CD4-positive, alpha-beta memory T cell (primary cell): ENCODE measurements at regions not wholly inside any gene's neighbourhood (a gene's known extent, or its start where the extent isn't known, plus 50 kb on each side); places are given as distances from the start of the nearest gene placed in this dataset.
A peak's percentile ranks its signal among the peaks of the same experiment; 100 is the strongest.
"Not testable (repeated sequence)": the region's sequence is repeated elsewhere in the genome, so short reads cannot be mapped to it uniquely, and the experiment has no call there.

Source experiments
- CTCF ChIA-PET: fragments of 350-600 bp; sonication (Branson Sonifier 250); formaldehyde crosslinking; loops from one replicate; lab custom pipeline; 2021; ENCODE audit warnings: inconsistent platforms; ENCODE audit not compliant: partially characterized antibody; lab: Charles Lee
- POLR2A ChIA-PET: fragments of 350-600 bp; sonication (Branson Sonifier 250); formaldehyde crosslinking; loops from one replicate; lab custom pipeline; 2021; ENCODE audit not compliant: partially characterized antibody; lab: Charles Lee
- DNase-seq, 5 donors: peaks; one replicate each; pipeline versions ENCODE4 v3.0.0 to v3.0.0-alpha.2; 2020 to 2022; ENCODE audit warnings: mixed read lengths in 1 of 5
- H3K27ac ChIP-seq: one replicate; pipeline ENCODE4 v1.7.0; 2013; ENCODE audit warnings: low read depth, low read length
- H3K27me3 ChIP-seq: 2 replicates; pipeline ENCODE4 v1.7.0; 2013; ENCODE audit warnings: mild to moderate bottlenecking, low read length, moderate library complexity; ENCODE audit not compliant: insufficient read depth
- H3K36me3 ChIP-seq: 2 replicates; pipeline ENCODE4 v1.7.0; 2013; ENCODE audit warnings: mild to moderate bottlenecking, low read length, moderate library complexity; ENCODE audit not compliant: insufficient read depth
- H3K4me1 ChIP-seq: 2 replicates; pipeline ENCODE4 v1.7.0; 2013; ENCODE audit warnings: mild to moderate bottlenecking, low read length, moderate library complexity; ENCODE audit not compliant: insufficient read depth
- H3K4me3 ChIP-seq, 2 donors: one replicate each; pipeline ENCODE4 v1.7.0; 2013; ENCODE audit warnings: low read length in 2 of 2, mild to moderate bottlenecking in 1 of 2
- H3K9me3 ChIP-seq, 2 donors: one replicate each; pipeline ENCODE4 v1.7.0; 2013; ENCODE audit warnings: low read length in 2 of 2, control low read depth in 1 of 2; ENCODE audit not compliant: control insufficient read depth in 1 of 2
- H3K27ac Mint-ChIP-seq, 7 donors: one replicate each; pipeline ENCODE4 v1.8.0; 2020 to 2021; ENCODE audit warnings: mixed read lengths in 7 of 7, mild to moderate bottlenecking in 6 of 7, inconsistent platforms in 3 of 7, moderate library complexity in 3 of 7
- H3K27me3 Mint-ChIP-seq, 2 donors: one replicate each; pipeline ENCODE4 v1.8.0; 2020 to 2021; ENCODE audit warnings: mixed read lengths in 2 of 2
- H3K36me3 Mint-ChIP-seq, 2 donors: one replicate each; pipeline ENCODE4 v1.8.0; 2020 to 2021; ENCODE audit warnings: mixed read lengths in 2 of 2, inconsistent platforms in 1 of 2, mild to moderate bottlenecking in 1 of 2
- H3K4me1 Mint-ChIP-seq, 4 donors: one replicate each; pipeline ENCODE4 v1.8.0; 2020 to 2021; ENCODE audit warnings: mixed read lengths in 4 of 4, mild to moderate bottlenecking in 1 of 4
- H3K4me3 Mint-ChIP-seq, 8 donors: one replicate each; pipeline ENCODE4 v1.8.0; 2020 to 2021; ENCODE audit warnings: mixed read lengths in 8 of 8, mild to moderate bottlenecking in 7 of 8, moderate library complexity in 6 of 8, inconsistent platforms in 3 of 8
- H3K9me3 Mint-ChIP-seq, 8 donors: one replicate each; pipeline ENCODE4 v1.8.0; 2020 to 2021; ENCODE audit warnings: mixed read lengths in 8 of 8, mild to moderate bottlenecking in 5 of 8, inconsistent platforms in 3 of 8, moderate library complexity in 1 of 8
- intact Hi-C: fragments of 100-400 bp; cut with micrococcal nuclease; formaldehyde crosslinking; loops from one replicate; pipeline ENCODE4 v1.15.1; 2023

DNA sequence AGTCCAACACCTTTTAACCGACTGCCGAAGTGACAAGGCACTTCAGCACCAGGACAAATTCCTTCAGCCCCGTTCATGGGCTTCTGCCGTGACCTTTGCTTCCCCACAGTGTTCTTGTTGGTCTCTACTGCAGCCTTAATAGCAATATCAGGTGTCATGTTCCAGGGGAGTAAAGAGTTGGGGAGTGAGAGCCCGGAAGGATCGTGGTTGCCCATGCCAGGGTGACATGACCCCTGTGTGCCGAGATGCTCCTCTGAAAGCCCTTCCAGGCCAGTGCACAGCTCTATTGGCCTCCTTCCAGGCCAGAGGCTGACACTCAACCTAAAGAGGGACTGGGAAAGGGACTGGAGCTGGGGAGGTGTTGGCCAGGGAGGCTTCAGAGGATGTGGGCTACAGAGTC, 279.2 kb downstream of the CYRIA start:
- POLR2A ChIA-PET: no interaction called here
- no peaks in the 10 kb centered on the region for H3K27me3 ChIP-seq
- CTCF ChIA-PET: no interaction called here
- H3K4me3 Mint-ChIP-seq: no peak overlapping the region
- no peaks in the 10 kb centered on the region for H3K4me1 ChIP-seq
- peaks cover 0 to 2% of the 10 kb centered on the region in 2 donors for H3K27me3 Mint-ChIP-seq
- intact Hi-C loops: no loop called here
- no peak for DNase-seq
- H3K9me3 Mint-ChIP-seq: peaks cover 0 to 4% (median 0%) of the 10 kb centered on the region in 8 donors
- no peak overlapping the region for H3K27ac Mint-ChIP-seq
- no peaks in the 10 kb centered on the region for H3K4me1 Mint-ChIP-seq
- no peak overlapping the region for H3K27ac ChIP-seq
- no peaks in the 10 kb centered on the region for H3K36me3 ChIP-seq
- no peak overlapping the region for H3K4me3 ChIP-seq
- no peaks in the 10 kb centered on the region for H3K9me3 ChIP-seq
- H3K36me3 Mint-ChIP-seq: no peaks in the 10 kb centered on the region

DNA sequence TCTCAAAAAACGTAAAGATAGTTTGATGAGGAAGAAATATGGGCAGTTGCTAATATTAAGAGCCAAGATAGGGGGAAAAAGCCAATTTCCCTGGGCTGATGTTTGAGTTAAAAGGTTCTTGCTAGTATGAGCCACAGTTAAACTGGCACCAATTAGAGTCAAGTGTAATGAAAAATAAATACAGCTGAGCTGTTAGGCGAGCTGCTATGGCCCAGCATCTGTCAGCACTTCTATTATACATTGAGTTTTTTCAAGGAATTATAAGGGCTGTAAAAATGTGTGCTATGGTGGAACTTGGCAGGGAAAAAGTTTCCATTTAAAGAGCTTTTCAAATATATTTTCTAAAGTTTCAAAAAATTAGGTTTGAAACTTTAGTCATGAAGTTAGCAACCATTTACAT, 279.6 kb downstream of the CYRIA start:
- ChIA-PET CTCF (no interaction called here), POLR2A (no interaction called here)
- no peak overlapping the region for H3K27ac ChIP-seq
- H3K9me3 ChIP-seq: no peaks in the 10 kb centered on the region
- Mint-ChIP-seq H3K9me3 (peaks cover 0 to 4% (median 0%) of the 10 kb centered on the region in 8 donors), H3K27ac (no peak overlapping the region), H3K36me3 (no peaks in the 10 kb centered on the region), H3K27me3 (peaks cover 0 to 2% of the 10 kb centered on the region in 2 donors), H3K4me3 (no peak overlapping the region), H3K4me1 (no peaks in the 10 kb centered on the region)
- H3K4me3 ChIP-seq: no peak overlapping the region
- no peaks in the 10 kb centered on the region for H3K4me1 ChIP-seq
- H3K36me3 ChIP-seq: no peaks in the 10 kb centered on the region
- no peak for DNase-seq
- H3K27me3 ChIP-seq: no peaks in the 10 kb centered on the region
- intact Hi-C loops: no loop called here

DNA sequence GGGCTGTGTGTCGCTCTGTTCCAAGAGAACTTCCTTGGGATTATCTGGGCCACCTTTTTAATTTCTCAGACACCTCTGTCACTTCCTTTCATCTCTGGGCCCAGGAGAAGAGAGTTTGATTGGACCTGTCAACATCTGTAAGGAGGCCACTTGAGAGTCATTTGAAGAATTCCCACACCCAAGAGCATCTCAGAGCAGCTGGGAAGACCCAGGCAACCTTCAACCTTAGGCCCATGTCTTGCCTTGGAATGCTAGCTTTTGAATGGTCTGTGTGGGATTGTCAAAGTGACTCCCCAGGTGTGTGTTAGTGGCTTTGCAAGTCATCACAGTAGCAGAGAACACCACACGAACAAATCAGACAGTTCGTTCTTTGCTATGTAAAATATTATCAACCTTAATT, 280.3 kb downstream of the CYRIA start:
- Histone ChIP-seq H3K9me3 (no peaks in the 10 kb centered on the region), H3K27ac (no peak overlapping the region), H3K4me1 (no peaks in the 10 kb centered on the region), H3K36me3 (no peaks in the 10 kb centered on the region), H3K4me3 (no peak overlapping the region), H3K27me3 (no peaks in the 10 kb centered on the region)
- peaks cover 0 to 4% (median 0%) of the 10 kb centered on the region in 8 donors for H3K9me3 Mint-ChIP-seq
- H3K4me1 Mint-ChIP-seq: no peaks in the 10 kb centered on the region
- H3K27ac Mint-ChIP-seq: no peak overlapping the region
- intact Hi-C loops: no loop called here
- POLR2A ChIA-PET: no interaction called here
- H3K4me3 Mint-ChIP-seq: no peak overlapping the region
- no peaks in the 10 kb centered on the region for H3K36me3 Mint-ChIP-seq
- no peak for DNase-seq
- CTCF ChIA-PET: no interaction called here
- H3K27me3 Mint-ChIP-seq: peaks cover 0 to 2% of the 10 kb centered on the region in 2 donors

DNA sequence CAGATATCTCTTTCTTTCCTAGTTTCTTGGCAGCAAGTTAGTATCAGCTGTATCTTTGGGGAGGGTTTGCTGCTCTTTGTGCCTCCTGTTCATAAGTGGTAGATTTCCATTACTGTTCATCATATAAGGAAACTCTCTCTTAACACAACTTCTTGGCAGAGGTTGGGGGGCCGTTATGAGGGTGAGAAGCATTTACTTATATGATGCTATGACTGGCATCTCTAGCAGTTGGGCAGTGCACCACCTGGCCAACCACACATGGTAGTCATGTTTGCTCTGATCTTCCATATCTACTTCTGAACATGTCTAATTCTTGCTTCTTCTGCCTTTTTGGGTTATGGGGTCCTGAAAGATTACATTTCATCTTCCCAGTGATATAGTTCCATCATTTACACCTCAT, 282.2 kb downstream of the CYRIA start:
- ChIA-PET CTCF (no interaction called here), POLR2A (no interaction called here)
- Histone ChIP-seq H3K9me3 (no peaks in the 10 kb centered on the region), H3K27me3 (no peaks in the 10 kb centered on the region), H3K4me3 (no peak overlapping the region), H3K27ac (no peak overlapping the region), H3K4me1 (no peaks in the 10 kb centered on the region), H3K36me3 (no peaks in the 10 kb centered on the region)
- Mint-ChIP-seq H3K36me3 (no peaks in the 10 kb centered on the region), H3K27ac (no peak overlapping the region), H3K9me3 (peaks cover 0 to 4% (median 0%) of the 10 kb centered on the region in 8 donors), H3K27me3 (peaks cover 0 to 2% of the 10 kb centered on the region in 2 donors), H3K4me1 (no peaks in the 10 kb centered on the region), H3K4me3 (no peak overlapping the region)
- DNase-seq: no peak
- intact Hi-C loops: no loop called here

DNA sequence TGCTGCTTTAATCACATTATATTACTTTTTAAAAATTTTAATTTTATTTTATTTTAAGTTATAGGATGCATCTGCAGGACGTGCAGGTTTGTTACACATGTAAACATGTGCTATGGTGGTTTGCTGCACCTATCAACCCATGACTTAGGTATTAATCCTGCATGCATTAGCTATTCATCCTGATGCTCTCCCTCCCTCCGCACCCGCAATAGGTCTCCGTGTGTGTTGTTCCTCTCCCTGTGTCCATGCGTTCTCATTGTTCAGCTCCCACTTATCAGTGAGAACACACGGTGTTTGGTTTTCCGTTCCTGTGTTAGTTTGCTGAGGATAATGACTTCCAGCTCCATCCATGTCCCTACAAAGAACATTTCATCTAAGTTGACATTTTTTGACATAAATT, 283.2 kb downstream of the CYRIA start:
- H3K27ac Mint-ChIP-seq: no peak overlapping the region
- H3K36me3 Mint-ChIP-seq: no peaks in the 10 kb centered on the region
- H3K36me3 ChIP-seq: no peaks in the 10 kb centered on the region
- H3K4me3 Mint-ChIP-seq: no peak overlapping the region
- no peaks in the 10 kb centered on the region for H3K9me3 ChIP-seq
- CTCF ChIA-PET: no interaction called here
- DNase-seq: no peak
- no peaks in the 10 kb centered on the region for H3K4me1 ChIP-seq
- no peak overlapping the region for H3K4me3 ChIP-seq
- no peak overlapping the region for H3K27ac ChIP-seq
- H3K9me3 Mint-ChIP-seq: peaks cover 0 to 4% (median 0%) of the 10 kb centered on the region in 8 donors
- H3K27me3 ChIP-seq: no peaks in the 10 kb centered on the region
- intact Hi-C loops: no loop called here
- POLR2A ChIA-PET: no interaction called here
- H3K27me3 Mint-ChIP-seq: peaks cover 0 to 2% of the 10 kb centered on the region in 2 donors
- H3K4me1 Mint-ChIP-seq: no peaks in the 10 kb centered on the region

DNA sequence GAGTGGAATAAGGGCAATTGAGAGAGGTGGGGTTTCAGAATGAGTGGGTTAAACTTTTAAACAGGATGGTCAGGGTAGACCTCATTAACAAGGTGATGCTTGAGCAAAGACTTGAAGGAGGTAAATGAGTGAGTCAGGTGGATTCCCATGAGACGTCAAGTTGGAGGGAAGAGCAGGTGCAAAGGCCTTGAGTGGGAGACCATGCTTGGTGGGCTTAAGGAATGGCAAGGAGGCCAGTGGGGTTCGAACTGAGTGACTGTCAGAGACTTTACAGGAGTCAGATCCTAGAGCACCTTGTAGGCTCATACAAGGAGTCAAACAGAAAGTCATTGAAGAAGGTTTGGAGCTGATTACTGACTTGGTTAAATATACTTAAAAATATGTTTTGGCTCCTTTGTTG, 284.1 kb downstream of the CYRIA start:
- Histone ChIP-seq H3K27ac (no peak overlapping the region), H3K9me3 (no peaks in the 10 kb centered on the region), H3K4me3 (no peak overlapping the region), H3K27me3 (no peaks in the 10 kb centered on the region), H3K4me1 (no peaks in the 10 kb centered on the region), H3K36me3 (no peaks in the 10 kb centered on the region)
- H3K27me3 Mint-ChIP-seq: no peaks in the 10 kb centered on the region
- H3K36me3 Mint-ChIP-seq: no peaks in the 10 kb centered on the region
- peaks cover 0 to 4% (median 0%) of the 10 kb centered on the region in 8 donors for H3K9me3 Mint-ChIP-seq
- H3K4me1 Mint-ChIP-seq: no peaks in the 10 kb centered on the region
- CTCF ChIA-PET: no interaction called here
- H3K4me3 Mint-ChIP-seq: peak overlapping the region in 1 of 8 donors; percentile 2
- no peak overlapping the region for H3K27ac Mint-ChIP-seq
- DNase-seq: no peak
- intact Hi-C loops: no loop called here
- POLR2A ChIA-PET: no interaction called here

DNA sequence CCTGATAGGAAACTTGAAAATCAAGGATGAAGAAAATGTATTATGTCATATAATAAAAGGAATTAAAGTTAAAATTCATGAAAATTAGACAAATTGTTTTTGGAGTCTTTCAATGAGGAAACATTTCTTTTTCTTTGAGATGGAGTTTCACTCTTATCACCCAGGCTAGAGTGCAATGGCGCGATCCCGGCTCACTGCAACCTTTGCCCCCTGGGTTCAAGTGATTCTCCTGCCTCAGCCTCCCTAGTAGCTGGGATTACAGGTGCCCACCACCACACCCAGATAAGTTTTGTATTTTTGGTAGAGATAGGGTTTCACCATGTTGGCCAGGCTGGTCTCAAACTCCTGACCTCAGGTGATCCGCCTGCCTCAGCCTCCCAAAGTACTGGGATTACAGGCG, 285.7 kb downstream of the CYRIA start:
- H3K9me3 Mint-ChIP-seq, H3K27me3 Mint-ChIP-seq, H3K9me3 ChIP-seq, H3K4me3 ChIP-seq, H3K4me1 ChIP-seq, H3K27ac Mint-ChIP-seq, H3K27me3 ChIP-seq, DNase-seq, CTCF ChIA-PET, POLR2A ChIA-PET, H3K36me3 Mint-ChIP-seq, H3K27ac ChIP-seq, H3K36me3 ChIP-seq, H3K4me1 Mint-ChIP-seq, H3K4me3 Mint-ChIP-seq, intact Hi-C loops: not testable (repeated sequence)

DNA sequence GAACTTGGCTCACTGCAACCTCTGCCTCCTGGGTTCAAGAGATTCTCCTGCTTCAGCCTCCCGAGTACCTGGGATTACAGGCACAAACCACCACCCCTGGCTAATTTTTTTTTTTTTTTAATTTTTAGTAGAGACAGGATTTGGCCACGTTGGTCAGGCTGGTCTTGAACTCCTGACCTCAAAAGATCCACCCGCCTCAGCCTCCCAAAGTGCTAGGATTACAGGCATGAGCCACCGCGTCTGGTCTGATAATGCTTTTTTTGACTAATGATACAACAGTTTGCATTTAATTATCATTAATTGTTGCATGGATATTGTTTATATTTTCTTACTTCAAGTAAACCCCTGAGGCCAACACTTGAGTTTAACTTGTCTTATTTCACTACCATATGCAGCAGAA, 286.6 kb downstream of the CYRIA start:
- H3K9me3 Mint-ChIP-seq, H3K4me1 Mint-ChIP-seq, H3K4me1 ChIP-seq, H3K27ac ChIP-seq, H3K27ac Mint-ChIP-seq, POLR2A ChIA-PET, intact Hi-C loops, CTCF ChIA-PET, H3K27me3 Mint-ChIP-seq, DNase-seq, H3K4me3 ChIP-seq, H3K27me3 ChIP-seq, H3K4me3 Mint-ChIP-seq, H3K9me3 ChIP-seq, H3K36me3 Mint-ChIP-seq, H3K36me3 ChIP-seq: not testable (repeated sequence)
